Right atrium auricular region (tissue), 2 donors: ENCODE measurements at regions not wholly inside any gene's neighbourhood (a gene's known extent, or its start where the extent isn't known, plus 50 kb on each side); places are given as distances from the start of the nearest gene placed in this dataset.
A peak's percentile ranks its signal among the peaks of the same experiment; 100 is the strongest.

Experiments
- DNase-seq: peaks from one replicate; pipeline ENCODE4 v3.0.0-alpha.2; 2019; ENCODE audit warnings: low spot score
- H3K27ac ChIP-seq, 2 donors: fragments of 200-600 bp; sonication (generic); 1 replicate in 1 of 2; 2 replicates in 1 of 2; pipeline ENCODE4 v1.5.1; 2016 to 2019
- H3K27me3 ChIP-seq, 2 donors: fragments of 200-600 bp; sonication (generic); one replicate each; pipeline versions ENCODE4 v1.5.1 to v1.6.0; 2017 to 2019
- H3K36me3 ChIP-seq: fragments of 200-600 bp; sonication (generic); one replicate; pipeline ENCODE4 v1.5.1; 2016
- H3K4me1 ChIP-seq, 2 donors: fragments of 200-600 bp; sonication (generic); one replicate each; pipeline versions ENCODE4 v1.5.1 to v1.6.0; 2017 to 2019
- H3K4me3 ChIP-seq, 2 donors: fragments of 200-600 bp; sonication (generic); 1 replicate in 1 of 2; 2 replicates in 1 of 2; pipeline ENCODE4 v1.5.1; 2017 to 2019; ENCODE audit warnings: mild to moderate bottlenecking in 1 of 2, moderate library complexity in 1 of 2
- H3K9me3 ChIP-seq, 2 donors: fragments of 200-600 bp; sonication (generic); one replicate each; pipeline ENCODE4 v1.5.1; 2019
- TF ChIP-seq, protein P1 (sequence below), 2 donors: fragments of 200-600 bp; sonication (generic); IDR thresholded peaks; one replicate each; pipeline ENCODE4 v1.5.1; 2019; ENCODE audit warnings: antibody characterized with exemption in 2 of 2

DNA sequence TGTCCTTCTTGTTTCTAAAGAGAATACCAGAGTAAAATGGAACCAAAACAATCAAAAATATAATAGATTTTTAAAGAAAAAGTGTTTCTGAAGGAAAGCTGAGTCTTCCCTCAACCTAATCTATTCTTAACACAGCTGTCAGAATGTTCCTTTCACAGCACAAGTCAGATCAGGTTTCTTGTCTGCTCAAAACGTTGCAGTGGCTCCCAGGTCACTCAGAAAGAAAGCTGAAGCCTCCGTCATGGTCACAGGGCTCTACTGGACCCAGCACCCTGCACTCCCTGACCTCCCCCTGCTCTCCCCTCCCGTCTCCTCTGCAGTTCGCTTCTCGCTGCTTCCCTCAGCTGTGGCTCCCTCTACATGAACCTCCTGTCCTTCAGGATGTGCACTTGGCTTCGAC is 90.7 kb upstream of the PTPRM start:
- H3K4me3 ChIP-seq = no peak overlapping the region
- no peaks in the 10 kb centered on the region for H3K36me3 ChIP-seq
- no peak overlapping the region for H3K27ac ChIP-seq
- no peaks in the 10 kb centered on the region for H3K9me3 ChIP-seq
- no peaks in the 10 kb centered on the region for H3K4me1 ChIP-seq
- TF ChIP-seq, protein P1, sequence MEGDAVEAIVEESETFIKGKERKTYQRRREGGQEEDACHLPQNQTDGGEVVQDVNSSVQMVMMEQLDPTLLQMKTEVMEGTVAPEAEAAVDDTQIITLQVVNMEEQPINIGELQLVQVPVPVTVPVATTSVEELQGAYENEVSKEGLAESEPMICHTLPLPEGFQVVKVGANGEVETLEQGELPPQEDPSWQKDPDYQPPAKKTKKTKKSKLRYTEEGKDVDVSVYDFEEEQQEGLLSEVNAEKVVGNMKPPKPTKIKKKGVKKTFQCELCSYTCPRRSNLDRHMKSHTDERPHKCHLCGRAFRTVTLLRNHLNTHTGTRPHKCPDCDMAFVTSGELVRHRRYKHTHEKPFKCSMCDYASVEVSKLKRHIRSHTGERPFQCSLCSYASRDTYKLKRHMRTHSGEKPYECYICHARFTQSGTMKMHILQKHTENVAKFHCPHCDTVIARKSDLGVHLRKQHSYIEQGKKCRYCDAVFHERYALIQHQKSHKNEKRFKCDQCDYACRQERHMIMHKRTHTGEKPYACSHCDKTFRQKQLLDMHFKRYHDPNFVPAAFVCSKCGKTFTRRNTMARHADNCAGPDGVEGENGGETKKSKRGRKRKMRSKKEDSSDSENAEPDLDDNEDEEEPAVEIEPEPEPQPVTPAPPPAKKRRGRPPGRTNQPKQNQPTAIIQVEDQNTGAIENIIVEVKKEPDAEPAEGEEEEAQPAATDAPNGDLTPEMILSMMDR (IDR thresholded peaks at IDR 0.05) = no peak
- no peak for DNase-seq
- H3K27me3 ChIP-seq = no peaks in the 10 kb centered on the region

DNA sequence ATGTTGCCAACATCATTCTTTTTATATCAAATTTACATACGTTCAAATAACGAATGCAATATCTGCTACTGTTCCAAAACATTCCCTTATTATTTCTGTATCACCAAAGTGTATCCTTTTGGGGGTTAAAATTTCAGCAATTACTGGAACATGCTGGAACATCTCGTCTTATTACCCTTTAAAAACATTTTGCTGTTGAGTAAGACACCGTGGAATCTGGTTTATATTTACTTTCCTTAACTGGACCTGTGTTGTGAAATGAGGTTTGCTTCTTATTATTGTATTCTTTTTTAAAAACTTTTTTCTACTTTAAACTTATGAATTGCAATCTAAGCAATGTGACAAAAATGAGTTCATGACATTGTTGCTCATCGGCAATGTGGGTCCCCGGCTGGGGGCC is 87.4 kb upstream of the PTPRM start:
- no peak for DNase-seq
- Histone ChIP-seq H3K36me3 (no peaks in the 10 kb centered on the region), H3K9me3 (no peaks in the 10 kb centered on the region), H3K4me1 (no peaks in the 10 kb centered on the region), H3K27ac (no peak overlapping the region), H3K27me3 (no peaks in the 10 kb centered on the region), H3K4me3 (no peak overlapping the region)
- TF ChIP-seq, protein P1 (IDR thresholded peaks at IDR 0.05) = no peak

DNA sequence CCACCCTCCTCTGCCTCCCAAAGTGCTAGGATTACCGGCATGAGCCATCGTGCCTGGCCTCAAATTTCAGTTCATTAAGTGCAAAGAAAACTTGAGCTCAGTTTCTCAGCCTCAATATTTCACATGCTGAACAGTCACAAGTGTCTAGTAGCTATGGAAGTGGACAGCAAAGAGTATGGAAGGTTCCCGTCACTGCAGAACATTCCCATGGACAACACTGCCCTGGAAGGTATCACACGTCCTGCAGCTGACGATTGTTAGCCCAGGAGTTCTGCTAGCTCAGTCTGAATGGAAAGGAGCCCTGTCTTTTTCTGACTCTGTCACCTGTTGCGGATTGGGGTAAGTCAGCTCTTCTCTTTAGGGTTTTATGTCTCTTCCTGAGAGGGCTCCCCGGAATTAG is 86.2 kb upstream of the PTPRM start:
- no peak overlapping the region for H3K27ac ChIP-seq
- H3K36me3 ChIP-seq = no peaks in the 10 kb centered on the region
- TF ChIP-seq, protein P1 (IDR thresholded peaks at IDR 0.05) = no peak
- no peaks in the 10 kb centered on the region for H3K4me1 ChIP-seq
- H3K4me3 ChIP-seq = no peak overlapping the region
- no peaks in the 10 kb centered on the region for H3K27me3 ChIP-seq
- no peaks in the 10 kb centered on the region for H3K9me3 ChIP-seq
- no peak for DNase-seq

DNA sequence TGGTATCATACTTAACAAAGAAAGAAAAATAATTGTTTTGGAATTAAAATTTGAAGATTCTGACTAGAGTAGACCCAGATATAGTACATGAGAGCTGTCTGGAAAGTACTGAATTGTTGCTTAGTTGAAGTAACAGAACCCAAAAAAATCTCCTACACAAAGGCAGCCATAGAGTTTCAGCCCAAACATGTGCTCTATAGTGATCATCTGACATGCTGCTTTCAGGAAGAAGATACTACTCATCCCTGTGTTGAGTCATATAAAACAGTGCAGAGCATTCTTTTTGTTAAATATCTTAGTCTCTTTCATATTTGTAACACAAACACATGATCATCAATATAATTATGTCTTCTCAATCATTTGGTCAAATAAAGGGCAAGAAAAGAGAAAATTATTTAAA is 84.8 kb upstream of the PTPRM start:
- H3K27ac ChIP-seq = no peak overlapping the region
- TF ChIP-seq, protein P1 (IDR thresholded peaks at IDR 0.05) = no peak
- DNase-seq = no peak
- no peaks in the 10 kb centered on the region for H3K27me3 ChIP-seq
- no peaks in the 10 kb centered on the region for H3K9me3 ChIP-seq
- H3K36me3 ChIP-seq = no peaks in the 10 kb centered on the region
- no peaks in the 10 kb centered on the region for H3K4me1 ChIP-seq
- H3K4me3 ChIP-seq = no peak overlapping the region

DNA sequence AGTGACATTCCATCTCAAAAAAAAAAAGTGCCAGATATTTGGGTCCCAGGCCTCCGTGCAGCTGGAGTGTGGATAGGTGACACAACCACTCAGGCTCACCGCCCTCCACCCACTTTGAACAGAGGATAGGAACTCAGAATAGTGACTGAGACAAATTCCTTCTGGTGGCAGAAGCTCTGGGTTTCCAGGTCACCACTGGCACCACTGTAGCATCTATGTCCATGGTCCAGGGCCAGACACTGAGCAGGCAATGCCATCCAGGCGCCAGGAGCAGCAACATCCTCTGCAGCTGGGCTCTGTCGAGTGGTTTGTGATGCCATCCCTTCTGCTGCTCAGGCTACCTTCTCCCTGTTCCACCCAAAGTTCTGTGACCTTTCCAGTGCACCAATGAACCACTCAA is 81.5 kb upstream of the PTPRM start:
- H3K9me3 ChIP-seq = no peaks in the 10 kb centered on the region
- no peak overlapping the region for H3K4me3 ChIP-seq
- no peaks in the 10 kb centered on the region for H3K36me3 ChIP-seq
- H3K4me1 ChIP-seq = no peaks in the 10 kb centered on the region
- TF ChIP-seq, protein P1 (IDR thresholded peaks at IDR 0.05) = no peak
- no peaks in the 10 kb centered on the region for H3K27me3 ChIP-seq
- no peak for DNase-seq
- peak overlapping the region in 1 of 2 donors; percentile 75 for H3K27ac ChIP-seq

DNA sequence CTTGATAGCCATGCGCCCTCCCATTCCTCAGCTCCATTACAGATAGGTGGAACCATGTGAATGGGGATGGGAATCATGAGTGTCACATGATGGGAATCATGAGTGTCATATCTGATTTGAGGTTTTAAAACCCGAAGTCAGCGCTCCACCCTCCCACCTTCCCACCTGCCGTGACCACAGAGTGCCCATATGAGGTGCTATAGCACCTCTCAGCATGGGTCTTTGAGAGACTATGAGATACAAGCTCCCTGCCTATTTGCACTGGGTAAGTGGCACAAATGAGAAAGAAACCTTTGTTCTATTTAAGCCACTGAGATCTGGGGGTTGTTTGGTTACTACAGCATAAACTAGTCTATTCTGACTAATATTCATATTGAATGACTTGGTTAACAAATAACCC is 78.5 kb upstream of the PTPRM start:
- Histone ChIP-seq H3K36me3 (no peaks in the 10 kb centered on the region), H3K27me3 (no peaks in the 10 kb centered on the region), H3K27ac (no peak overlapping the region), H3K4me3 (no peak overlapping the region), H3K9me3 (no peaks in the 10 kb centered on the region), H3K4me1 (no peaks in the 10 kb centered on the region)
- TF ChIP-seq, protein P1 (IDR thresholded peaks at IDR 0.05) = no peak
- no peak for DNase-seq
